Left lung (tissue), 4 donors: ENCODE measurements at regions not wholly inside any gene's neighbourhood (a gene's known extent, or its start where the extent isn't known, plus 50 kb on each side); places are given as distances from the start of the nearest gene placed in this dataset.

Experiments
- ATAC-seq: fragments of 200-7000 bp; cut with Tn5 transposase; one replicate; pipeline ENCODE4 v1.9.1; 2020; ENCODE audit warnings: moderate library complexity
- DNase-seq, 4 donors: peaks; one replicate each; pipeline ENCODE4 v3.0.0-alpha.2; 2013 to 2020
- H3K27ac ChIP-seq, 2 donors: fragments of 200-600 bp; sonication (generic) in 1 of 2; one replicate each; pipeline versions ENCODE4 v1.5.0 to v1.8.0; 2020 to 2021
- H3K27me3 ChIP-seq, 2 donors: fragments of 200-600 bp; sonication (generic) in 1 of 2; one replicate each; pipeline versions ENCODE4 v1.5.0 to v1.8.0; 2020 to 2021
- H3K36me3 ChIP-seq, 2 donors: fragments of 200-600 bp; sonication (generic) in 1 of 2; one replicate each; pipeline versions ENCODE4 v1.5.0 to v1.8.0; 2020 to 2021
- H3K4me1 ChIP-seq, 2 donors: fragments of 200-600 bp; one replicate each; pipeline ENCODE4 v1.8.0; 2021
- H3K4me3 ChIP-seq, 2 donors: fragments of 200-600 bp; sonication (generic) in 1 of 2; one replicate each; pipeline versions ENCODE4 v1.5.0 to v1.8.0; 2020 to 2021; ENCODE audit warnings: mild to moderate bottlenecking in 1 of 2
- H3K9me3 ChIP-seq, 2 donors: fragments of 200-600 bp; sonication (generic) in 1 of 2; one replicate each; pipeline versions ENCODE4 v1.5.0 to v1.8.0; 2020 to 2021
- intact Hi-C, 2 donors: fragments of 100-400 bp; cut with DNase I; formaldehyde crosslinking; loops; one replicate each; pipeline versions ENCODE4 v1.11.2 to v1.14.2; 2022
- TF ChIP-seq, protein P1 (sequence below), 2 donors: fragments of 200-600 bp; sonication (generic) in 1 of 2; IDR thresholded peaks; one replicate each; pipeline versions ENCODE4 v1.5.0 to v1.8.0; 2021; ENCODE audit warnings: antibody characterized with exemption in 2 of 2
- donor health status: DM: no; HTN: yes; CAD: no.
- donor health status: DM: no; HTN: no; CAD: no.

DNA sequence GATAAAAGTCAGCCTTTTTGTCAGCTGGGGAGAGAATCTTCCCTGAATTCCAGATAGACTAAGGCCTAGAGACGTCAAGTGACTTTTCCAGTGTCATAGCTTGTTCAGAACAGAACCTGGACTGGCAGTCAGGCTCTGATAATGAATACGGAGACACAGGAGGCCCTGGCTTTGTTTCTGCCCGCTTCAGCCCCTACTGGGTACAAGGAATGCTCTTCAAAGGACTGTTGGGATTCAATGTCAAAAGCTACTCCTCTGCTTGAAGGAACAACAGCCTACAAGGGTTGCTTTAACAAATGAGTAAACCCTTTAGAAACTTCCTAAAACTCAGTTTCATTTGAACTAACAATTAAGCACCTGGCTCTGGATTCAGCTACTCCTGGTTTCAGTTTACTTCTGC is 412.3 kb downstream of the OXSM start:
- intact Hi-C loops, result no loop called here
- Histone ChIP-seq H3K4me1 (no peaks in the 10 kb centered on the region), H3K27me3 (no peaks in the 10 kb centered on the region), H3K27ac (no peak overlapping the region), H3K36me3 (no peaks in the 10 kb centered on the region), H3K4me3 (no peak overlapping the region), H3K9me3 (no peaks in the 10 kb centered on the region)
- ATAC-seq (no peak), DNase-seq (no peak)
- TF ChIP-seq, protein P1, sequence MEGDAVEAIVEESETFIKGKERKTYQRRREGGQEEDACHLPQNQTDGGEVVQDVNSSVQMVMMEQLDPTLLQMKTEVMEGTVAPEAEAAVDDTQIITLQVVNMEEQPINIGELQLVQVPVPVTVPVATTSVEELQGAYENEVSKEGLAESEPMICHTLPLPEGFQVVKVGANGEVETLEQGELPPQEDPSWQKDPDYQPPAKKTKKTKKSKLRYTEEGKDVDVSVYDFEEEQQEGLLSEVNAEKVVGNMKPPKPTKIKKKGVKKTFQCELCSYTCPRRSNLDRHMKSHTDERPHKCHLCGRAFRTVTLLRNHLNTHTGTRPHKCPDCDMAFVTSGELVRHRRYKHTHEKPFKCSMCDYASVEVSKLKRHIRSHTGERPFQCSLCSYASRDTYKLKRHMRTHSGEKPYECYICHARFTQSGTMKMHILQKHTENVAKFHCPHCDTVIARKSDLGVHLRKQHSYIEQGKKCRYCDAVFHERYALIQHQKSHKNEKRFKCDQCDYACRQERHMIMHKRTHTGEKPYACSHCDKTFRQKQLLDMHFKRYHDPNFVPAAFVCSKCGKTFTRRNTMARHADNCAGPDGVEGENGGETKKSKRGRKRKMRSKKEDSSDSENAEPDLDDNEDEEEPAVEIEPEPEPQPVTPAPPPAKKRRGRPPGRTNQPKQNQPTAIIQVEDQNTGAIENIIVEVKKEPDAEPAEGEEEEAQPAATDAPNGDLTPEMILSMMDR (IDR thresholded peaks at IDR 0.05), result no peak

DNA sequence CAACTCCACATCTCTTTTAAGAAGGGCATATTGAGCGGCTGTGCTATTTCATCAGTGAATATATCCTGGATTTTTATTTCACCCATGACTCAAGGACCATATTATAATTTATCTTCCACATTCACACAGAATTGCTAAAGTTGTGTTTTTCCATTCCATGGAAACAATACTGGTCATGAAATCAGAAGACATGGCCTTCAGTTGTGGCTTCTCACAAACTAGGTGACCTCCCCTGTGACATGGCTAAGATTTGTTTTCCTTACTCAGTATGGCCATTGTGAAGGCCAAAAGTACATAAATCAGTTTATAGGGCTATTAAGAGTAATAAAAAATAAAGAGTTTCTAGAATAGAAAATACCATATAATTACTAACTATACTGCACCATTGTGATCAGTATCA is 415.6 kb downstream of the OXSM start:
- H3K9me3 ChIP-seq, result peaks cover 0 to 4% of the 10 kb centered on the region in 2 donors
- intact Hi-C loops, result no loop called here
- DNase-seq, result no peak

DNA sequence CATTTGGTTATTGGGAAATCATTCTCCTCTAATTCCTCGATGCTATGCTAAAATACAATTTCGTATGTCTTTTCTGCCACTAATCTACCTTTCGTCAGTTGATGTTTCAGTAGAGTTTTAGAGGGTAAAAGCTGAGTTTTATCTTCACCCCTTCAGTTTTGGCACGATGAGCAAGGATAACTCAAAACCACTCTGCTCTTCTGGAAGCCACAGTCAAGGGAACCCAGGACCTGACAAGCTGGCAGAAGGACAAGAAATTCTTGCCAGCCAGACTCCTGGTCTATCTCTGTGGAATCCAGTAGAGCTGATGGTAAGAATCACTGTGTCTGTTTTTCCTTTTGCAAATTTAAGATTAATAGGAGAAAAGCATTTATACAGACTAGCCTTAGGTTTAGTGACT is 414.4 kb upstream of the LRRC3B start:
- no peaks in the 10 kb centered on the region for H3K4me1 ChIP-seq
- DNase-seq, result no peak
- peaks cover 0 to 9% of the 10 kb centered on the region in 2 donors for H3K9me3 ChIP-seq
- H3K27me3 ChIP-seq, result no peaks in the 10 kb centered on the region
- intact Hi-C loops, result no loop called here
- no peak for ATAC-seq
- no peaks in the 10 kb centered on the region for H3K36me3 ChIP-seq
- no peak overlapping the region for H3K27ac ChIP-seq
- H3K4me3 ChIP-seq, result no peak overlapping the region
- TF ChIP-seq, protein P1 (IDR thresholded peaks at IDR 0.05), result no peak

More for the DNA sequence above, 415.6 kb downstream of the OXSM start:
- no peaks in the 10 kb centered on the region for H3K36me3 ChIP-seq
- no peak overlapping the region for H3K27ac ChIP-seq
- ATAC-seq, result no peak
- H3K4me3 ChIP-seq, result no peak overlapping the region
- TF ChIP-seq, protein P1 (IDR thresholded peaks at IDR 0.05), result no peak
- no peaks in the 10 kb centered on the region for H3K27me3 ChIP-seq
- H3K4me1 ChIP-seq, result no peaks in the 10 kb centered on the region

DNA sequence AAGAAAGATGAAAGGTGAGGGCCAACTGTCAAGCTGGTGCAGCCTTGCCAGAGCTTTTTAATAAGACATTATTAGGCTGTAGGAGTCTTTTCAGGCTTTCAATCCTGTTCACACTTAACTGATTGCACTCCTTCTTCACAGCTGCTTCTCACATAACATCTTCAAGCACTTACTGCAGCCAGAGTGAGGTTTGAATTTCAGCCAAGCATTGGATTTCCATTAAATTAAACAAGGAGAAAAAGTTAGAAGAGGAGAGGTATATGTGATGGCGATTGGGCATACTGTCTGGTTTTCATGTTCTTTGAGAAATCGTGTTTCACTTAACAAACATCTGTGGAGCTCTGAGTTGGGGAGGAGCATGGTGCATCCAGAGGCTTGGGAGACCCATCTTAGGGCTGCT is 392.8 kb upstream of the LRRC3B start:
- intact Hi-C loops, result no loop called here
- TF ChIP-seq, protein P1 (IDR thresholded peaks at IDR 0.05), result no peak
- Histone ChIP-seq H3K4me3 (no peak overlapping the region), H3K36me3 (no peaks in the 10 kb centered on the region), H3K4me1 (no peaks in the 10 kb centered on the region), H3K9me3 (peaks cover 0 to 2% of the 10 kb centered on the region in 2 donors), H3K27ac (no peak overlapping the region), H3K27me3 (no peaks in the 10 kb centered on the region)
- no peak for DNase-seq
- no peak for ATAC-seq

DNA sequence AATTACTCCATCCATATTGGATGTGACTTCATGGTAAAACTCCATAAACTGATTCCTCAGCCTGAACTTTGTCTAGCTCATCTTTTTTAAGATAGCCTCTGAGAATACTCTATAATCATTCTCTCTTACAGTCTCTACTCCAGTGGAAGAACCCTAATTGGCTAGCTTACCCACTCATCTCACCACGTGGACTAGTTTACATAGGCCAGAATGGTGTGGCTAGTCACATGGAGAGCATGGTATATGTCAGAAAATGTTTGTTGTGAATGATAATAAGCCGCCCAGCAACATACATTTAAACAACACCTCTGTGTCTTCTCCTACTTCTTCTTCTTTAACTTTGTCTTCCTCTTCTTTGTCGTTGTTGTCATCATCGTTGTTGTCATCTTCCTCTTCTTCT is 389.2 kb upstream of the LRRC3B start:
- H3K4me1 ChIP-seq, result no peaks in the 10 kb centered on the region
- intact Hi-C loops, result no loop called here
- ATAC-seq, result no peak
- H3K9me3 ChIP-seq, result peaks cover 0 to 2% of the 10 kb centered on the region in 2 donors
- no peak overlapping the region for H3K4me3 ChIP-seq
- no peaks in the 10 kb centered on the region for H3K36me3 ChIP-seq
- no peaks in the 10 kb centered on the region for H3K27me3 ChIP-seq
- TF ChIP-seq, protein P1 (IDR thresholded peaks at IDR 0.05), result no peak
- no peak overlapping the region for H3K27ac ChIP-seq
- DNase-seq, result no peak
